ENCODE measurements at regions not wholly inside any gene's neighbourhood (a gene's known extent, or its start where the extent isn't known, plus 50 kb on each side); places are given as distances from the start of the nearest gene placed in this dataset.

DNA sequence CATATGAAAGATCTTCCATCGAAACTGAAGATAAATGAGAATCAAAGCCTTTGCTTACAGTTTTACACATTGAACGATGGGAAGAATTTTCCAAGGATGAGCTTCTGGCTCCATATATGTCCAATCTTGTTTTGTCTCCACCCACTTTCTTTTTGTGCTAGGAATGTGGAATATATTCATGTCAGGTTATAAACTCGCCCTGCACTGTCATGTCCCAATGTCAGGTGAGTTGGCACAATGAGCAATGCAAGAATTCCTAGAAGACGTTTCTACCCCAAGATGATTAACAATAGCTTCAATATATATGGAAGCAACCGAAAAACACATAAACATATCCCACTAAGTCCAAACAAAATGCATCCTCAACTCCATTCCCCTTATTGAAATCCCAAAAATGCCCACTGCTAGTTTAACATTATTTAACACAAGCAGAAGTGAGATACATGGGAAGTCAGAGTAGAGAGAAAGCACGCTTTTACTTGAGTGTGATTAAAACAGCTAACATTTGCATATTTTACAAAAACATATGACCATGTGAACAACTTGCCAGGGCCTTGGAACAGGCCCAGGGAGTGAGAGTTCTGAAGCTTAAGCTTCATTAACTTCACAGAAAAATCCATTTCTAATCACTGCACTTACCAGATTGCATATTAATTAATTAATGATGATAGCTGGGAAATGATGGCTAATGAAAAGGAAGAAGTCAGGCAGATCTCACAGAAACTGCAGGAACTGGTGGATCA is 233.9 kb downstream of the GXYLT1 start:
- TF ChIP-seq, protein P1, sequence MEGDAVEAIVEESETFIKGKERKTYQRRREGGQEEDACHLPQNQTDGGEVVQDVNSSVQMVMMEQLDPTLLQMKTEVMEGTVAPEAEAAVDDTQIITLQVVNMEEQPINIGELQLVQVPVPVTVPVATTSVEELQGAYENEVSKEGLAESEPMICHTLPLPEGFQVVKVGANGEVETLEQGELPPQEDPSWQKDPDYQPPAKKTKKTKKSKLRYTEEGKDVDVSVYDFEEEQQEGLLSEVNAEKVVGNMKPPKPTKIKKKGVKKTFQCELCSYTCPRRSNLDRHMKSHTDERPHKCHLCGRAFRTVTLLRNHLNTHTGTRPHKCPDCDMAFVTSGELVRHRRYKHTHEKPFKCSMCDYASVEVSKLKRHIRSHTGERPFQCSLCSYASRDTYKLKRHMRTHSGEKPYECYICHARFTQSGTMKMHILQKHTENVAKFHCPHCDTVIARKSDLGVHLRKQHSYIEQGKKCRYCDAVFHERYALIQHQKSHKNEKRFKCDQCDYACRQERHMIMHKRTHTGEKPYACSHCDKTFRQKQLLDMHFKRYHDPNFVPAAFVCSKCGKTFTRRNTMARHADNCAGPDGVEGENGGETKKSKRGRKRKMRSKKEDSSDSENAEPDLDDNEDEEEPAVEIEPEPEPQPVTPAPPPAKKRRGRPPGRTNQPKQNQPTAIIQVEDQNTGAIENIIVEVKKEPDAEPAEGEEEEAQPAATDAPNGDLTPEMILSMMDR (IDR thresholded peaks at IDR 0.05): no peak
- no peak for DNase-seq (ENCODE audit: low spot score)
- ATAC-seq (ENCODE audit: low FRiP score): no peak

DNA sequence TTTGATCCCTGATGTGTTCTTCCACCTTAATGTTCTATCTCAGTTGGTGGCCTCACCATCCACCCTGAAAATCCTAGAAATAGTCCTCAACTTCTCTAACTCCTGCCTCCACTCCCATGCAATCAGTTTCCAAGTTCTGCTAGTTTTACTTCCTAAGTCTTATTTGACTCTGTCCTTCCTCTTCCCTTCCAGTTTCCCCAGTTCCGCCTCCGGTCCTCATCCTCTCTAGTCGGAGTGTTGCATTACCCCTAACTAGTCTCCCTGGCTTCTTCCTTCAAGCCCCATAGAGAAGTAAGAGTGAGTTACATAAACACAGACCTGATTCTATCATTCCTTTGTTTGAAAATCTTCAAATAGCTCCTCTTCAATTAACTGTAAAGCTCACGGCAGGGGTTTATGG is 236.5 kb downstream of the GXYLT1 start:
- no peak for DNase-seq (ENCODE audit: low spot score)
- ATAC-seq (ENCODE audit: low FRiP score): no peak
- TF ChIP-seq, protein P1 (IDR thresholded peaks at IDR 0.05): no peak

DNA sequence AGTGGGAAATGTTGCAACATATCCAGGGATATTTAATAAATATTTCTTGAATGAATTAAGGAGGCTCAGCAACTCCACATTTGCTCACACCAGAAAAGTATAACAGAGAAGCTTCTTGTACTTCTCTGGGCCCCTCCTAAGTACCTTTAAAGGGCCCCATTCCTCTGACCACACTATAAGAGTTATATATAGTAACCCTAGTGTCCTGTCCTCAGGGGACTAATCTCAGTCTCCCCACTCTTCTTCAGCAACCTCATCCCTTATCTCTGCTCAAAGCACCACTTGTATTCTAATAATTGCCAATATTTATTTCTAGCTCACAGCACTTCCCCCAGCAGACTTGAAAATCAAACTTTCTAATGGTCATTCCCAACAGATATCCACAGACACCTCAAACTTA is 237.1 kb downstream of the GXYLT1 start:
- TF ChIP-seq, protein P1 (IDR thresholded peaks at IDR 0.05): no peak
- DNase-seq (ENCODE audit: low spot score) (no peak), ATAC-seq (ENCODE audit: low FRiP score) (no peak)

DNA sequence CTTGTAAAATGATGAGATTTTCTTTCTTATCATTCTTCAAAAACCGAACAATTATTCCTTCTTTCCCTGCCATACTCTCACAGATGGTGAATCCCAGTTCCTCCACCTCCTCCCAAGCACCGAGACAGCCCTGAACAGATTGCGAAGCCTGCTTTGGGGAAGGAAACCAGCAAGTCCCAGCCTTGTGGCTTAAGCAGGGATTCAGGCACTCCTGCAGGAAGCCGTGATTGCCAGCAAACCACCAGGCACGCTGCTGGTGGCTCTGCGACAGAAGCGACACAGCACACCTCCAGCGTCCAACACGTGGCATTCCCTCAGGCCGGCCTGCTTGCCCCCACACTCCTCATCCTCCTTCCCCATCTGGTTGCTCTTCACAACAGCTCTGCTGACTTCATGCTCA is 237.7 kb downstream of the GXYLT1 start:
- TF ChIP-seq, protein P1 (IDR thresholded peaks at IDR 0.05): no peak
- ATAC-seq (ENCODE audit: low FRiP score) (no peak), DNase-seq (ENCODE audit: low spot score) (no peak)

DNA sequence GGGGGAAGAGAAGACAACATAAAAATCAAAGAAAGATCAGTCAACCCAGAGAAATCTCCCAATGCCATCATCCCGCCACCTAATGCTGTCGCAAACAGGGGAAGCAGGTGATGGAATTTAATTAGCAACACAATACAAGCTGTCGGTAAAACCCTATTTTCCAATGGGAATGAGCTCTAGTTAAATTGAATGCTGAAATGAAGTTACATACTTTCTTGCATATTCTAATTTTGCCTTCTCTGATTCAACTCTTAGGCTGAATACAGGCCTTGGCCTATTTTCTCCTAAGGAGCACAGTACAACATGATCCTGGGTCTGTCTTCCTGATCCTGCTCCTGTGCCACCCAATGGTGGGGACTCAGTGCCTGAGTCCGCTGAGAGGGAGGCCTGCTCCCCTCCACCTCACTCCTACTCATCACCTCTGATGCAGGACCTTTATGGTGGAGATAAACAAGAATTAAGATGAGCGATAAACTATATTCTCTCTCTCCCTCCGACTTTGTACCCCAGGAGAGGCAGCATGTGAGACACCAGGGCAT is 238.8 kb downstream of the GXYLT1 start:
- no peak for DNase-seq (ENCODE audit: low spot score)
- ATAC-seq (ENCODE audit: low FRiP score): no peak
- TF ChIP-seq, protein P1 (IDR thresholded peaks at IDR 0.05): no peak

DNA sequence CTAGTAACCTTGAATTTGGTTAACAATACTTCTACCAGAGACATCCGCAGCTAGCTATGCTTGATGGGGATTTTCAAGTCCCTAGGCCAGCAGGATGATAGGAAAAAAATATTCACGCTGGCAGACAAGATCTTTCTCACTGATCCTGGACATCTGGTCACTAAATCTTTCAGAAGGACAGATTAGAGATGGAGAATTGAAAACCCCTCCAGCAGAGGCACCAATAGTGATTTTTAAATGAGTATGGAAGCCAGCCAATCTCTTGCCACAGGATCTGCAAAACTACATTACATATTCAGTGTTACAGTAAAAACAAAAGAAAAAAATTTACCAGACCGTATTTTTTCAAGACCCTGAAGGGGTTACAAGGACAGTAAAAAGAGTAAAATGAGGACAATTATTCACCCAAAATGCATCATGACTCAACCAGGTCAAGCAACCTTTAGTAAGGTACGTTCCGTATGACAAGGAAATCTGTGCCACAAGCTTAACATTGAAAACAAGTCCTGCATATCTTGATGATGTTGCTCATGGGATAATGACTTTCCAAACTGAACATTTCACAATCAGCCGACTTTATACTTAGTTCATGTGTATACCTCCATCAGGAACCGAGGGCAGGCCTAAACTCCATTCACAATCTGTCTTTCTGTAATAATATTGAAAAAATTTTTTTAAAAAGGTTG is 239.5 kb downstream of the GXYLT1 start:
- TF ChIP-seq, protein P1 (IDR thresholded peaks at IDR 0.05): no peak
- DNase-seq (ENCODE audit: low spot score): no peak
- no peak for ATAC-seq (ENCODE audit: low FRiP score)
